Liver (tissue), 8 donors: ENCODE measurements at regions not wholly inside any gene's neighbourhood (a gene's known extent, or its start where the extent isn't known, plus 50 kb on each side); places are given as distances from the start of the nearest gene placed in this dataset.

Source experiments
- DNase-seq: peaks from one replicate; pipeline ENCODE4 v3.0.0-alpha.2; 2017; ENCODE audit warnings: low spot score
- H3K27ac ChIP-seq, 2 donors: one replicate each; pipeline ENCODE4 v1.7.0; 2013; ENCODE audit warnings: inconsistent platforms in 2 of 2, low read length in 2 of 2, control low read depth in 1 of 2, low read depth in 1 of 2, mild to moderate bottlenecking in 1 of 2
- H3K27me3 ChIP-seq, 4 donors: one replicate each; pipeline versions ENCODE4 v1.6.1 to v1.7.0; 2013; ENCODE audit warnings: low read length in 3 of 4, inconsistent platforms in 1 of 4, mild to moderate bottlenecking in 1 of 4, moderate library complexity in 1 of 4; ENCODE audit not compliant: control insufficient read depth in 4 of 4, insufficient read depth in 4 of 4
- H3K36me3 ChIP-seq, 4 donors: one replicate each; pipeline versions ENCODE4 v1.6.1 to v1.7.0; 2013; ENCODE audit warnings: low read length in 3 of 4, mild to moderate bottlenecking in 3 of 4, low read depth in 1 of 4, moderate library complexity in 1 of 4; ENCODE audit not compliant: control insufficient read depth in 4 of 4, insufficient read depth in 3 of 4
- H3K4me1 ChIP-seq, 4 donors: one replicate each; pipeline versions ENCODE4 v1.6.1 to v1.7.0; 2013; ENCODE audit warnings: low read length in 3 of 4, mild to moderate bottlenecking in 3 of 4, moderate library complexity in 1 of 4; ENCODE audit not compliant: control insufficient read depth in 4 of 4, insufficient read depth in 4 of 4
- H3K4me3 ChIP-seq, 3 donors: one replicate each; pipeline versions ENCODE4 v1.6.1 to v1.7.0; 2013; ENCODE audit warnings: low read length in 3 of 3, control low read depth in 1 of 3, low read depth in 1 of 3, mild to moderate bottlenecking in 1 of 3
- H3K9ac ChIP-seq, 2 donors: one replicate each; pipeline ENCODE4 v1.7.0; 2013; ENCODE audit warnings: low read length in 2 of 2, mild to moderate bottlenecking in 2 of 2, moderate library complexity in 2 of 2, control low read depth in 1 of 2, low read depth in 1 of 2
- H3K9me3 ChIP-seq, 4 donors: one replicate each; pipeline versions ENCODE4 v1.6.1 to v1.7.0; 2013; ENCODE audit warnings: low read length in 3 of 4; ENCODE audit not compliant: control insufficient read depth in 4 of 4
- CTCF ChIP-seq: fragments of 150-350 bp; IDR thresholded peaks from 2 replicates; pipeline ENCODE4 v1.5.1; 2017; ENCODE audit warnings: improper control_type of control experiment, low read depth, low read length; ENCODE audit not compliant: missing input control
- EGR1 ChIP-seq, 2 donors: IDR thresholded peaks; 2 replicates each; pipeline ENCODE4 v1.6.1; 2016 to 2018; ENCODE audit warnings: antibody characterized with exemption in 2 of 2, low read depth in 2 of 2
- FOXA1 ChIP-seq: IDR thresholded peaks from 2 replicates; pipeline ENCODE4 v1.6.1; 2016; ENCODE audit warnings: antibody characterized with exemption
- FOXA2 ChIP-seq: IDR thresholded peaks from 2 replicates; pipeline ENCODE4 v1.6.1; 2016; ENCODE audit warnings: antibody characterized with exemption
- GABPA ChIP-seq, 2 donors: IDR thresholded peaks in 1 of 2; conservative IDR thresholded peaks in 1 of 2; 2 replicates each; pipeline ENCODE4 v1.6.1; 2016; ENCODE audit warnings: antibody characterized with exemption in 2 of 2, mild to moderate bottlenecking in 1 of 2, moderate library complexity in 1 of 2
- HNF4A ChIP-seq, 2 donors: conservative IDR thresholded peaks; 2 replicates each; pipeline ENCODE4 v1.6.1; 2016; ENCODE audit warnings: antibody characterized with exemption in 2 of 2, mild to moderate bottlenecking in 2 of 2
- JUND ChIP-seq, 2 donors: IDR thresholded peaks; 2 replicates each; pipeline ENCODE4 v1.6.1; 2016; ENCODE audit warnings: antibody characterized with exemption in 2 of 2
- MAX ChIP-seq: IDR thresholded peaks from 2 replicates; pipeline ENCODE4 v1.6.1; 2016; ENCODE audit warnings: antibody characterized with exemption
- NR2F2 ChIP-seq: IDR thresholded peaks from 2 replicates; pipeline ENCODE4 v1.6.1; 2016; ENCODE audit warnings: antibody characterized with exemption
- REST ChIP-seq: IDR thresholded peaks from 2 replicates; pipeline ENCODE4 v1.6.1; 2016; ENCODE audit warnings: antibody characterized with exemption, mild to moderate bottlenecking
- SP1 ChIP-seq: IDR thresholded peaks from 2 replicates; pipeline ENCODE4 v1.6.1; 2018; ENCODE audit warnings: antibody characterized with exemption, mild to moderate bottlenecking
- TAF1 ChIP-seq: conservative IDR thresholded peaks from 2 replicates; pipeline ENCODE4 v1.6.1; 2016; ENCODE audit warnings: antibody characterized with exemption, mild to moderate bottlenecking
- ZBTB33 ChIP-seq: IDR thresholded peaks from 2 replicates; pipeline ENCODE4 v1.6.1; 2016; ENCODE audit warnings: antibody characterized with exemption
- WGBS: extraction: QIAGEN DNeasy Blood & Tissue Kit; methylation state at CpG from one replicate; pipeline ENCODE4 v1.1.7; 2013; 5-methylcytosine and 5-hydroxymethylcytosine counted together
- donor health status: healthy.
- donor health status: healthy.
- donor health status: healthy.
- donor health status: healthy.
- donor health status: healthy.

DNA sequence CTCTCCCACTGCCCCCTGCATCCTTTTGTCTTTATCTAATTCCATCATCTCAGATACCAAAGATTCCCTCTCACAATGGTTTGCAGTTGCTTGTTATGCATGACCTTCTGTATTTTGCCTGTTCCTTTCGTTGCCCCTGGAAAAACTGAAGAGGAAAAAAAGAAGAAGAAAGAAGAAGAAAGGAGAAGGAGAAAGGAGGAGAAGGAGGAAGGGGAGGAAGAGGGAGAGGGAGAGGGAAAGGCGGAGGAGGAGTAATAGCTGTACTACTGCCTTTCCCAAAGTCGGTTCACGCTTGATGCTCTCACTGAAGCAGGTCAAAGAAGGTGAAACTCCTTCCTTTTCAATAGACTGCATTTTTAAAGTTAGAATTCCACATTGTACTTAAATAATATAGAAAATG lies 513.8 kb downstream of the PTPRC start:
- Histone ChIP-seq H3K9ac (no peak overlapping the region), H3K27me3 (peaks cover 0 to 4% (median 0%) of the 10 kb centered on the region in 4 donors), H3K36me3 (no peaks in the 10 kb centered on the region), H3K27ac (no peak overlapping the region), H3K4me3 (no peak overlapping the region), H3K4me1 (no peaks in the 10 kb centered on the region), H3K9me3 (no peaks in the 10 kb centered on the region)
- DNase-seq = no peak
- TF ChIP-seq REST (no peak), EGR1 (IDR thresholded peaks at IDR 0.05; ENCODE audit: low read depth in 2 of 2) (no peak), NR2F2 (no peak), HNF4A (conservative IDR thresholded peaks at IDR 0.05) (no peak), ZBTB33 (no peak), GABPA (IDR thresholded peaks at IDR 0.05 in 1 of 2, conservative IDR thresholded peaks at IDR 0.05 in 1 of 2) (no peak), TAF1 (no peak), MAX (no peak), SP1 (no peak), CTCF (no peak)
- WGBS = 61% methylated on average over 4 of the region's 4 CpGs

GRCh38 chr1:199155166-199156019 lies 516.6 kb downstream of the PTPRC start:
- Histone ChIP-seq H3K9ac (no peak overlapping the region), H3K4me1 (no peaks in the 10 kb centered on the region), H3K27me3 (peaks cover 0 to 4% (median 0%) of the 10 kb centered on the region in 4 donors), H3K9me3 (no peaks in the 10 kb centered on the region), H3K36me3 (no peaks in the 10 kb centered on the region), H3K4me3 (no peak overlapping the region), H3K27ac (no peak overlapping the region)
- WGBS = 57% methylated on average over 3 of the region's 3 CpGs
- DNase-seq = no peak
- TF ChIP-seq EGR1 (IDR thresholded peaks at IDR 0.05; ENCODE audit: low read depth in 2 of 2) (no peak), CTCF (no peak), JUND (IDR thresholded peaks at IDR 0.05) (no peak), FOXA1 (no peak), FOXA2 (no peak)
